GM23338 (cell line): ENCODE measurements at regions not wholly inside any gene's neighbourhood (a gene's known extent, or its start where the extent isn't known, plus 50 kb on each side); places are given as distances from the start of the nearest gene placed in this dataset.

ENCODE experiments used
- ATAC-seq: fragments of 200-7000 bp; cut with Tn5 transposase; 3 replicates; pipeline ENCODE4 v1.9.1; 2020
- DNase-seq: peaks from one replicate; pipeline ENCODE4 v3.0.0-alpha.2; 2015; ENCODE audit warnings: low spot score
- H2AFZ ChIP-seq: fragments of 200-600 bp; sonication (generic); 2 replicates; pipeline ENCODE4 v1.8.0; 2016; ENCODE audit warnings: antibody characterized with exemption, mild to moderate bottlenecking, moderate library complexity
- H3F3A ChIP-seq: fragments of 200-600 bp; sonication (generic); replicated peaks from 2 replicates; pipeline ENCODE4 v1.8.0; 2017; ENCODE audit warnings: antibody characterized with exemption, mixed run types, low read depth
- H3K27ac ChIP-seq: fragments of 200-600 bp; sonication (generic); 2 replicates; pipeline ENCODE4 v1.6.1; 2016; ENCODE audit warnings: low read depth
- H3K27me3 ChIP-seq: fragments of 200-600 bp; sonication (generic); 2 replicates; pipeline ENCODE4 v1.8.0; 2016; ENCODE audit warnings: mild to moderate bottlenecking, mixed run types, moderate library complexity; ENCODE audit not compliant: insufficient read depth
- H3K36me3 ChIP-seq: fragments of 200-600 bp; sonication (generic); 2 replicates; pipeline ENCODE4 v1.8.0; 2016; ENCODE audit warnings: mild to moderate bottlenecking; ENCODE audit not compliant: insufficient read depth
- H3K4me1 ChIP-seq: fragments of 200-600 bp; sonication (generic); 2 replicates; pipeline ENCODE4 v1.8.0; 2016; ENCODE audit warnings: mild to moderate bottlenecking, moderate library complexity; ENCODE audit not compliant: insufficient read depth
- H3K4me2 ChIP-seq: fragments of 200-600 bp; sonication (generic); 2 replicates; pipeline ENCODE4 v1.7.1; 2017; ENCODE audit warnings: mixed run types
- H3K4me3 ChIP-seq: fragments of 200-600 bp; sonication (generic); 2 replicates; pipeline ENCODE4 v1.6.1; 2016; ENCODE audit warnings: mixed run types
- H3K79me2 ChIP-seq: fragments of 200-600 bp; sonication (generic); replicated peaks from 2 replicates; pipeline ENCODE4 v1.8.0; 2017; ENCODE audit warnings: mild to moderate bottlenecking; ENCODE audit not compliant: insufficient read depth
- H3K9me2 ChIP-seq: fragments of 200-600 bp; sonication (generic); 2 replicates; pipeline ENCODE4 v1.8.0; 2017; ENCODE audit not compliant: insufficient read depth
- H4K20me1 ChIP-seq: fragments of 200-600 bp; sonication (generic); replicated peaks from 2 replicates; pipeline ENCODE4 v1.8.0; 2017; ENCODE audit warnings: mild to moderate bottlenecking; ENCODE audit not compliant: insufficient read depth
- H3K27ac Mint-ChIP-seq: 2 replicates; pipeline ENCODE4 v1.8.0; 2020; ENCODE audit warnings: inconsistent platforms, mild to moderate bottlenecking, moderate library complexity, mixed read lengths
- H3K27me3 Mint-ChIP-seq: 3 replicates; pipeline ENCODE4 v1.8.0; 2022; ENCODE audit warnings: low read depth, mild to moderate bottlenecking, moderate library complexity, mixed read lengths, inconsistent platforms; ENCODE audit not compliant: insufficient read depth, poor library complexity
- H3K36me3 Mint-ChIP-seq: 3 replicates; pipeline ENCODE4 v1.8.0; 2021; ENCODE audit warnings: low read depth, mild to moderate bottlenecking, inconsistent platforms, moderate library complexity, mixed read lengths
- H3K4me1 Mint-ChIP-seq: 3 replicates; pipeline ENCODE4 v1.8.0; 2020; ENCODE audit warnings: mild to moderate bottlenecking, inconsistent platforms, mixed read lengths
- H3K4me3 Mint-ChIP-seq: 3 replicates; pipeline ENCODE4 v1.8.0; 2021; ENCODE audit warnings: moderate library complexity, mild to moderate bottlenecking, inconsistent platforms, mixed read lengths
- H3K9me3 Mint-ChIP-seq: 3 replicates; pipeline ENCODE4 v1.8.0; 2020; ENCODE audit warnings: moderate library complexity, mild to moderate bottlenecking, inconsistent platforms, mixed read lengths
- CREB1 ChIP-seq: fragments of 250-450 bp; sonication (Bioruptor Pico); IDR thresholded peaks from 2 replicates; pipeline ENCODE4 v1.5.0; 2020; ENCODE audit warnings: low read depth, mild to moderate bottlenecking, moderate library complexity
- EZH2 ChIP-seq: fragments of 200-600 bp; sonication (generic); IDR thresholded peaks from one replicate; pipeline ENCODE4 v1.8.0; 2017; ENCODE audit warnings: antibody characterized with exemption, mild to moderate bottlenecking, low read depth; ENCODE audit not compliant: unreplicated experiment
- EZH2phosphoT487 ChIP-seq: fragments of 200-600 bp; sonication (generic); IDR thresholded peaks from one replicate; pipeline ENCODE4 v1.8.1; 2018; ENCODE audit warnings: antibody characterized with exemption; ENCODE audit not compliant: unreplicated experiment
- JUNB ChIP-seq: IDR thresholded peaks from one replicate; pipeline ENCODE4 v1.6.1; 2016; ENCODE audit warnings: antibody characterized with exemption; ENCODE audit not compliant: unreplicated experiment
- NANOG ChIP-seq: IDR thresholded peaks from 2 replicates; pipeline ENCODE4 v1.6.1; 2016; ENCODE audit warnings: antibody characterized with exemption, borderline replicate concordance
- POLR2AphosphoS5 ChIP-seq: IDR thresholded peaks from 2 replicates; pipeline ENCODE4 v1.6.1; 2016; ENCODE audit warnings: antibody characterized with exemption, low read depth
- STAT1 ChIP-seq: IDR thresholded peaks from one replicate; pipeline ENCODE4 v1.6.1; 2016; ENCODE audit warnings: antibody characterized with exemption; ENCODE audit not compliant: unreplicated experiment
- ZNF114 ChIP-seq: fragments of 250-450 bp; sonication (Bioruptor Pico); IDR thresholded peaks from 2 replicates; pipeline ENCODE4 v1.5.0; 2020; ENCODE audit warnings: mild to moderate bottlenecking, moderate library complexity
- ZNF331 ChIP-seq: fragments of 250-450 bp; sonication (Bioruptor Pico); IDR thresholded peaks from 2 replicates; pipeline ENCODE4 v1.5.0; 2020; ENCODE audit warnings: low read depth, mild to moderate bottlenecking, moderate library complexity
- TF ChIP-seq, protein P1 (sequence below): IDR thresholded peaks from 2 replicates; pipeline ENCODE4 v1.6.1; 2016; ENCODE audit warnings: antibody characterized with exemption
- TF ChIP-seq, protein P2 (sequence below): fragments of 250-450 bp; sonication (Bioruptor Pico); IDR thresholded peaks from 2 replicates; pipeline ENCODE4 v1.5.0; 2020; ENCODE audit warnings: mild to moderate bottlenecking, moderate library complexity
- TF ChIP-seq, protein P3 (sequence below): IDR thresholded peaks from one replicate; pipeline ENCODE4 v1.6.1; 2018; ENCODE audit warnings: antibody characterized with exemption; ENCODE audit not compliant: unreplicated experiment
- TF ChIP-seq, protein P4 (sequence below), 2 experiments: fragments of 200-600 bp in 1 of 2; sonication (generic) in 1 of 2; conservative IDR thresholded peaks; 2 replicates each; pipeline versions ENCODE4 v1.5.1 to v1.6.1; 2016 to 2017; ENCODE audit warnings: antibody characterized with exemption in 2 of 2, low read depth in 2 of 2, mild to moderate bottlenecking in 2 of 2, moderate library complexity in 1 of 2

DNA sequence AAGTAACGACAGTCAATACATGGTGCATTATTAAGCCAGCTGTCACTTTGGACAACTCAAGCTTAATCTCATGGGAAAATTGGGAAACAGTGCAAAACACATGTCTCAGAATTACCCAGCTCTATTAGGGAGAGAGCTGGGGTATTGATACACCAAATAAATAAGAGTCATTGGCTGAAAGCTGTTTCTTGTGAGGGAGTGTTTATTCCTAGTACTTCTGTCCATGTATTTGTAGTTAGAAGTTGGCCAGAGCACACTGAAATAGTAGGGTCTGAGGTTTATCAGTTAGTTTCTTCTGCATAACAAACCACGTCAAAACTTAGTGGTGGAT is 192.0 kb upstream of the RALGAPA2 start:
- Mint-ChIP-seq H3K4me1 (peaks cover 2% of the 10 kb centered on the region; the same call in 1 of the 3 replicates), H3K9me3 (peaks cover 19% of the 10 kb centered on the region), H3K36me3 (peaks cover 10% of the 10 kb centered on the region; the same call in 2 of the 3 replicates), H3K4me3 (no peak overlapping the region), H3K27me3 (no peaks in the 10 kb centered on the region), H3K27ac (no peak overlapping the region)
- H3K27ac ChIP-seq, result no peak overlapping the region
- H3F3A ChIP-seq, result no peaks in the 10 kb centered on the region
- TF ChIP-seq ZNF331 (CRISPR knock-in tag) (no peak), ZNF114 (no peak), EZH2phosphoT487 (no peak), POLR2AphosphoS5 (no peak), CREB1 (CRISPR knock-in tag) (no peak), STAT1 (no peak), JUNB (no peak), NANOG (no peak), EZH2 (no peak)
- TF ChIP-seq, protein P1, sequence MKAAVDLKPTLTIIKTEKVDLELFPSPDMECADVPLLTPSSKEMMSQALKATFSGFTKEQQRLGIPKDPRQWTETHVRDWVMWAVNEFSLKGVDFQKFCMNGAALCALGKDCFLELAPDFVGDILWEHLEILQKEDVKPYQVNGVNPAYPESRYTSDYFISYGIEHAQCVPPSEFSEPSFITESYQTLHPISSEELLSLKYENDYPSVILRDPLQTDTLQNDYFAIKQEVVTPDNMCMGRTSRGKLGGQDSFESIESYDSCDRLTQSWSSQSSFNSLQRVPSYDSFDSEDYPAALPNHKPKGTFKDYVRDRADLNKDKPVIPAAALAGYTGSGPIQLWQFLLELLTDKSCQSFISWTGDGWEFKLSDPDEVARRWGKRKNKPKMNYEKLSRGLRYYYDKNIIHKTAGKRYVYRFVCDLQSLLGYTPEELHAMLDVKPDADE, result no peak
- TF ChIP-seq, protein P2, sequence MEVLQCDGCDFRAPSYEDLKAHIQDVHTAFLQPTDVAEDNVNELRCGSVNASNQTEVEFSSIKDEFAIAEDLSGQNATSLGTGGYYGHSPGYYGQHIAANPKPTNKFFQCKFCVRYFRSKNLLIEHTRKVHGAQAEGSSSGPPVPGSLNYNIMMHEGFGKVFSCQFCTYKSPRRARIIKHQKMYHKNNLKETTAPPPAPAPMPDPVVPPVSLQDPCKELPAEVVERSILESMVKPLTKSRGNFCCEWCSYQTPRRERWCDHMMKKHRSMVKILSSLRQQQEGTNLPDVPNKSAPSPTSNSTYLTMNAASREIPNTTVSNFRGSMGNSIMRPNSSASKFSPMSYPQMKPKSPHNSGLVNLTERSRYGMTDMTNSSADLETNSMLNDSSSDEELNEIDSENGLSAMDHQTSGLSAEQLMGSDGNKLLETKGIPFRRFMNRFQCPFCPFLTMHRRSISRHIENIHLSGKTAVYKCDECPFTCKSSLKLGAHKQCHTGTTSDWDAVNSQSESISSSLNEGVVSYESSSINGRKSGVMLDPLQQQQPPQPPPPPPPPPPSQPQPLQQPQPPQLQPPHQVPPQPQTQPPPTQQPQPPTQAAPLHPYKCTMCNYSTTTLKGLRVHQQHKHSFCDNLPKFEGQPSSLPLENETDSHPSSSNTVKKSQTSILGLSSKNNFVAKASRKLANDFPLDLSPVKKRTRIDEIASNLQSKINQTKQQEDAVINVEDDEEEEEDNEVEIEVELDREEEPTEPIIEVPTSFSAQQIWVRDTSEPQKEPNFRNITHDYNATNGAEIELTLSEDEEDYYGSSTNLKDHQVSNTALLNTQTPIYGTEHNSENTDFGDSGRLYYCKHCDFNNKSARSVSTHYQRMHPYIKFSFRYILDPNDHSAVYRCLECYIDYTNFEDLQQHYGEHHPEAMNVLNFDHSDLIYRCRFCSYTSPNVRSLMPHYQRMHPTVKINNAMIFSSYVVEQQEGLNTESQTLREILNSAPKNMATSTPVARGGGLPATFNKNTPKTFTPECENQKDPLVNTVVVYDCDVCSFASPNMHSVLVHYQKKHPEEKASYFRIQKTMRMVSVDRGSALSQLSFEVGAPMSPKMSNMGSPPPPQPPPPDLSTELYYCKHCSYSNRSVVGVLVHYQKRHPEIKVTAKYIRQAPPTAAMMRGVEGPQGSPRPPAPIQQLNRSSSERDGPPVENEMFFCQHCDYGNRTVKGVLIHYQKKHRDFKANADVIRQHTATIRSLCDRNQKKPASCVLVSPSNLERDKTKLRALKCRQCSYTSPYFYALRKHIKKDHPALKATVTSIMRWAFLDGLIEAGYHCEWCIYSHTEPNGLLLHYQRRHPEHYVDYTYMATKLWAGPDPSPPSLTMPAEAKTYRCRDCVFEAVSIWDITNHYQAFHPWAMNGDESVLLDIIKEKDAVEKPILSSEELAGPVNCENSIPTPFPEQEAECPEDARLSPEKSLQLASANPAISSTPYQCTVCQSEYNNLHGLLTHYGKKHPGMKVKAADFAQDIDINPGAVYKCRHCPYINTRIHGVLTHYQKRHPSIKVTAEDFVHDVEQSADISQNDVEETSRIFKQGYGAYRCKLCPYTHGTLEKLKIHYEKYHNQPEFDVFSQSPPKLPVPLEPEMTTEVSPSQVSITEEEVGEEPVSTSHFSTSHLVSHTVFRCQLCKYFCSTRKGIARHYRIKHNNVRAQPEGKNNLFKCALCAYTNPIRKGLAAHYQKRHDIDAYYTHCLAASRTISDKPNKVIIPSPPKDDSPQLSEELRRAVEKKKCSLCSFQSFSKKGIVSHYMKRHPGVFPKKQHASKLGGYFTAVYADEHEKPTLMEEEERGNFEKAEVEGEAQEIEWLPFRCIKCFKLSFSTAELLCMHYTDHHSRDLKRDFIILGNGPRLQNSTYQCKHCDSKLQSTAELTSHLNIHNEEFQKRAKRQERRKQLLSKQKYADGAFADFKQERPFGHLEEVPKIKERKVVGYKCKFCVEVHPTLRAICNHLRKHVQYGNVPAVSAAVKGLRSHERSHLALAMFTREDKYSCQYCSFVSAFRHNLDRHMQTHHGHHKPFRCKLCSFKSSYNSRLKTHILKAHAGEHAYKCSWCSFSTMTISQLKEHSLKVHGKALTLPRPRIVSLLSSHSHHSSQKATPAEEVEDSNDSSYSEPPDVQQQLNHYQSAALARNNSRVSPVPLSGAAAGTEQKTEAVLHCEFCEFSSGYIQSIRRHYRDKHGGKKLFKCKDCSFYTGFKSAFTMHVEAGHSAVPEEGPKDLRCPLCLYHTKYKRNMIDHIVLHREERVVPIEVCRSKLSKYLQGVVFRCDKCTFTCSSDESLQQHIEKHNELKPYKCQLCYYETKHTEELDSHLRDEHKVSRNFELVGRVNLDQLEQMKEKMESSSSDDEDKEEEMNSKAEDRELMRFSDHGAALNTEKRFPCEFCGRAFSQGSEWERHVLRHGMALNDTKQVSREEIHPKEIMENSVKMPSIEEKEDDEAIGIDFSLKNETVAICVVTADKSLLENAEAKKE (CRISPR knock-in tag), result no peak
- TF ChIP-seq, protein P3, sequence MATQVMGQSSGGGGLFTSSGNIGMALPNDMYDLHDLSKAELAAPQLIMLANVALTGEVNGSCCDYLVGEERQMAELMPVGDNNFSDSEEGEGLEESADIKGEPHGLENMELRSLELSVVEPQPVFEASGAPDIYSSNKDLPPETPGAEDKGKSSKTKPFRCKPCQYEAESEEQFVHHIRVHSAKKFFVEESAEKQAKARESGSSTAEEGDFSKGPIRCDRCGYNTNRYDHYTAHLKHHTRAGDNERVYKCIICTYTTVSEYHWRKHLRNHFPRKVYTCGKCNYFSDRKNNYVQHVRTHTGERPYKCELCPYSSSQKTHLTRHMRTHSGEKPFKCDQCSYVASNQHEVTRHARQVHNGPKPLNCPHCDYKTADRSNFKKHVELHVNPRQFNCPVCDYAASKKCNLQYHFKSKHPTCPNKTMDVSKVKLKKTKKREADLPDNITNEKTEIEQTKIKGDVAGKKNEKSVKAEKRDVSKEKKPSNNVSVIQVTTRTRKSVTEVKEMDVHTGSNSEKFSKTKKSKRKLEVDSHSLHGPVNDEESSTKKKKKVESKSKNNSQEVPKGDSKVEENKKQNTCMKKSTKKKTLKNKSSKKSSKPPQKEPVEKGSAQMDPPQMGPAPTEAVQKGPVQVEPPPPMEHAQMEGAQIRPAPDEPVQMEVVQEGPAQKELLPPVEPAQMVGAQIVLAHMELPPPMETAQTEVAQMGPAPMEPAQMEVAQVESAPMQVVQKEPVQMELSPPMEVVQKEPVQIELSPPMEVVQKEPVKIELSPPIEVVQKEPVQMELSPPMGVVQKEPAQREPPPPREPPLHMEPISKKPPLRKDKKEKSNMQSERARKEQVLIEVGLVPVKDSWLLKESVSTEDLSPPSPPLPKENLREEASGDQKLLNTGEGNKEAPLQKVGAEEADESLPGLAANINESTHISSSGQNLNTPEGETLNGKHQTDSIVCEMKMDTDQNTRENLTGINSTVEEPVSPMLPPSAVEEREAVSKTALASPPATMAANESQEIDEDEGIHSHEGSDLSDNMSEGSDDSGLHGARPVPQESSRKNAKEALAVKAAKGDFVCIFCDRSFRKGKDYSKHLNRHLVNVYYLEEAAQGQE, result no peak
- TF ChIP-seq, protein P4, sequence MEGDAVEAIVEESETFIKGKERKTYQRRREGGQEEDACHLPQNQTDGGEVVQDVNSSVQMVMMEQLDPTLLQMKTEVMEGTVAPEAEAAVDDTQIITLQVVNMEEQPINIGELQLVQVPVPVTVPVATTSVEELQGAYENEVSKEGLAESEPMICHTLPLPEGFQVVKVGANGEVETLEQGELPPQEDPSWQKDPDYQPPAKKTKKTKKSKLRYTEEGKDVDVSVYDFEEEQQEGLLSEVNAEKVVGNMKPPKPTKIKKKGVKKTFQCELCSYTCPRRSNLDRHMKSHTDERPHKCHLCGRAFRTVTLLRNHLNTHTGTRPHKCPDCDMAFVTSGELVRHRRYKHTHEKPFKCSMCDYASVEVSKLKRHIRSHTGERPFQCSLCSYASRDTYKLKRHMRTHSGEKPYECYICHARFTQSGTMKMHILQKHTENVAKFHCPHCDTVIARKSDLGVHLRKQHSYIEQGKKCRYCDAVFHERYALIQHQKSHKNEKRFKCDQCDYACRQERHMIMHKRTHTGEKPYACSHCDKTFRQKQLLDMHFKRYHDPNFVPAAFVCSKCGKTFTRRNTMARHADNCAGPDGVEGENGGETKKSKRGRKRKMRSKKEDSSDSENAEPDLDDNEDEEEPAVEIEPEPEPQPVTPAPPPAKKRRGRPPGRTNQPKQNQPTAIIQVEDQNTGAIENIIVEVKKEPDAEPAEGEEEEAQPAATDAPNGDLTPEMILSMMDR (conservative IDR thresholded peaks at IDR 0.05; ENCODE audit: low read depth in 2 of 2), result no peak
- no peak overlapping the region for H2AFZ ChIP-seq
- H3K4me3 ChIP-seq, result no peak overlapping the region
- ATAC-seq (no peak), DNase-seq (no peak)
- H3K4me2 ChIP-seq, result no peak overlapping the region
- no peaks in the 10 kb centered on the region for H3K4me1 ChIP-seq
- no peaks in the 10 kb centered on the region for H3K79me2 ChIP-seq
- H4K20me1 ChIP-seq, result no peaks in the 10 kb centered on the region
- H3K27me3 ChIP-seq, result no peaks in the 10 kb centered on the region
- H3K36me3 ChIP-seq, result no peaks in the 10 kb centered on the region; the same call in 1 of the 2 replicates
- H3K9me2 ChIP-seq, result peaks cover 9% of the 10 kb centered on the region; the same call in 1 of the 2 replicates
